K562 (cell line): ENCODE measurements at regions not wholly inside any gene's neighbourhood (a gene's known extent, or its start where the extent isn't known, plus 50 kb on each side); places are given as distances from the start of the nearest gene placed in this dataset.

Experiments
- ATAC-seq: fragments of 200-7000 bp; cut with Tn5 transposase; 3 replicates; pipeline ENCODE4 v1.9.1; 2020; ENCODE audit warnings: moderate library complexity
- BruUV-seq: library from RNA; stranded (reverse); fragments of 400-500 nt; replicated peaks from 2 replicates; lab custom pipeline; 2021; lab: Mats Ljungman, UMichigan
- CTCF ChIA-PET: fragments of 300-600 bp; formaldehyde crosslinking; extraction: SDS; loops from one replicate; lab custom pipeline; 2021; ENCODE audit warnings: low intra/inter-chr PET ratio; lab: Yijun Ruan, JAX
- POLR2A ChIA-PET: fragments of 300-600, 350-650 bp; sonication (Branson Sonifier 250); formaldehyde crosslinking; extraction: SDS; loops from one replicate; lab custom pipeline; 2021; ENCODE audit warnings: antibody characterized with exemption, inconsistent platforms; lab: Yijun Ruan, JAX
- DNase-seq, 4 experiments: peaks; one replicate each; pipeline versions ENCODE4 v3.0.0 to v3.0.0-alpha.2; 2011 to 2018; ENCODE audit warnings: low spot score in 3 of 4, mixed read lengths in 3 of 4; ENCODE audit errors: extremely low read depth in 1 of 4
- FAIRE-seq: peaks from 2 replicates; lab custom pipeline; 2011; peaks lifted over from hg19 to GRCh38; lab: Jason Lieb, UNC
- H2AFZ ChIP-seq: 2 replicates; pipeline ENCODE4 v1.6.0; 2011; ENCODE audit warnings: low read depth, low read length, control low read depth, inconsistent platforms
- H3K27ac ChIP-seq: fragments of 200-600 bp; 3 replicates; pipeline ENCODE4 v1.8.0; 2011; ENCODE audit warnings: low read depth, mild to moderate bottlenecking, control low read depth, inconsistent platforms, low read length, moderate library complexity, mixed read lengths; ENCODE audit errors: extremely low read depth
- H3K27me3 ChIP-seq, 2 experiments: fragments of 300-600 bp in 1 of 2; 2 replicates in 1 of 2; 3 replicates in 1 of 2; pipeline versions ENCODE4 v1.6.0 to v1.8.0; 2011; ENCODE audit warnings: inconsistent platforms in 2 of 2, low read length in 2 of 2, mild to moderate bottlenecking in 1 of 2, mixed read lengths in 1 of 2, moderate library complexity in 1 of 2; ENCODE audit not compliant: control insufficient read depth in 2 of 2, insufficient read depth in 2 of 2
- H3K36me3 ChIP-seq: fragments of 300-600 bp; 3 replicates; pipeline ENCODE4 v1.8.0; 2011; ENCODE audit warnings: mild to moderate bottlenecking, low read length, inconsistent platforms; ENCODE audit not compliant: control insufficient read depth, insufficient read depth
- H3K4me1 ChIP-seq, 2 experiments: fragments of 200-600 bp in 1 of 2; replicated peaks in 1 of 2; 2 replicates in 1 of 2; 3 replicates in 1 of 2; pipeline versions ENCODE4 v1.5.1 to v1.8.0; 2011; ENCODE audit warnings: inconsistent platforms in 2 of 2, low read length in 2 of 2, mild to moderate bottlenecking in 1 of 2, mixed read lengths in 1 of 2, moderate library complexity in 1 of 2; ENCODE audit not compliant: control insufficient read depth in 2 of 2, insufficient read depth in 2 of 2
- H3K4me2 ChIP-seq: 2 replicates; pipeline ENCODE4 v1.6.1; 2011; ENCODE audit warnings: low read length, control low read depth, inconsistent platforms, mixed read lengths; ENCODE audit not compliant: insufficient read depth
- H3K4me3 ChIP-seq: fragments of 200-600 bp; sonication (generic), shearing (Covaris generic); 2 replicates; pipeline ENCODE4 v1.5.1; 2016; ENCODE audit warnings: control low read depth, inconsistent platforms
- H3K79me2 ChIP-seq: fragments of 200-600 bp; 3 replicates; pipeline ENCODE4 v1.8.0; 2011; ENCODE audit warnings: low read length, inconsistent platforms; ENCODE audit not compliant: control insufficient read depth, insufficient read depth
- H3K9ac ChIP-seq, 2 experiments: 2 replicates each; pipeline versions ENCODE4 v1.6.0 to v1.6.1; 2011; ENCODE audit warnings: low read depth in 2 of 2, low read length in 2 of 2, control low read depth in 1 of 2, inconsistent platforms in 1 of 2, mild to moderate bottlenecking in 1 of 2, mixed read lengths in 1 of 2; ENCODE audit not compliant: insufficient read depth in 1 of 2
- H3K9me1 ChIP-seq: one replicate; pipeline ENCODE4 v1.6.0; 2011; ENCODE audit warnings: inconsistent platforms, mild to moderate bottlenecking, low read length, moderate library complexity; ENCODE audit not compliant: control insufficient read depth, insufficient read depth
- H3K9me3 ChIP-seq: replicated peaks from 2 replicates; pipeline ENCODE4 v1.5.1; 2011; ENCODE audit warnings: low read depth, low read length, inconsistent platforms; ENCODE audit not compliant: control insufficient read depth, insufficient read depth
- H4K20me1 ChIP-seq: replicated peaks from 2 replicates; pipeline ENCODE4 v1.6.1; 2011; ENCODE audit warnings: low read length, inconsistent platforms, mixed read lengths; ENCODE audit not compliant: control insufficient read depth, insufficient read depth
- BRCA1 ChIP-seq, 2 experiments: fragments of 450-650 bp in 1 of 2; sonication (generic) in 1 of 2; formaldehyde crosslinking in 1 of 2; IDR thresholded peaks; 2 replicates each; pipeline versions ENCODE4 v1.5.0 to v1.6.1; 2017 to 2020; ENCODE audit warnings: mild to moderate bottlenecking in 1 of 2, missing genetic modification reagents in 1 of 2
- ESRRB ChIP-seq: fragments of 250-450 bp; sonication (Bioruptor Pico); IDR thresholded peaks from 2 replicates; pipeline ENCODE4 v1.5.0; 2020; ENCODE audit warnings: mild to moderate bottlenecking, moderate library complexity, borderline replicate concordance
- HDAC1 ChIP-seq, 2 experiments: fragments of 450-650 bp; IDR thresholded peaks; 2 replicates each; pipeline ENCODE4 v1.6.1; 2016 to 2017; ENCODE audit warnings: inconsistent platforms in 1 of 2, mild to moderate bottlenecking in 1 of 2, moderate library complexity in 1 of 2
- NR2C1 ChIP-seq, 2 experiments: fragments of 450-650 bp; IDR thresholded peaks; 2 replicates each; pipeline ENCODE4 v1.6.1; 2017; ENCODE audit warnings: mild to moderate bottlenecking in 2 of 2, antibody characterized with exemption in 1 of 2, inconsistent platforms in 1 of 2, missing compliant biosample characterization in 1 of 2, missing genetic modification characterization in 1 of 2
- NUFIP1 ChIP-seq: fragments of 450-650 bp; IDR thresholded peaks from 2 replicates; pipeline ENCODE4 v1.6.1; 2018; ENCODE audit not compliant: partially characterized antibody
- OTX1 ChIP-seq: fragments of 450-650 bp; formaldehyde crosslinking; IDR thresholded peaks from 2 replicates; pipeline ENCODE4 v1.4.0; 2022; ENCODE audit warnings: mild to moderate bottlenecking
- PURB ChIP-seq: sonication (generic); formaldehyde crosslinking; IDR thresholded peaks from 2 replicates; pipeline ENCODE4 v1.9.0; 2021; ENCODE audit warnings: low read depth, mild to moderate bottlenecking, missing genetic modification reagents
- RBFOX2 ChIP-seq: fragments of 200-400 bp; formaldehyde crosslinking; IDR thresholded peaks from 2 replicates; pipeline ENCODE4 v1.6.1; 2017; ENCODE audit warnings: low read depth, mild to moderate bottlenecking, low read length, moderate library complexity
- RBM14 ChIP-seq: fragments of 200-400 bp; formaldehyde crosslinking; IDR thresholded peaks from 2 replicates; pipeline ENCODE4 v1.6.1; 2018; ENCODE audit warnings: low read depth, mild to moderate bottlenecking, low read length, moderate library complexity, borderline replicate concordance; ENCODE audit not compliant: insufficient read depth
- SRF ChIP-seq, 2 experiments: fragments of 250-450, 450-650 bp in 1 of 2; sonication (Bioruptor Pico) in 1 of 2; sonication (generic) in 1 of 2; formaldehyde crosslinking; IDR thresholded peaks; 2 replicates each; pipeline versions ENCODE4 v1.5.0 to v1.5.1; 2020 to 2022; ENCODE audit warnings: mild to moderate bottlenecking in 1 of 2, missing genetic modification reagents in 1 of 2
- TCF7 ChIP-seq: sonication (generic); IDR thresholded peaks from 2 replicates; pipeline ENCODE4 v1.6.1; 2016; ENCODE audit warnings: antibody characterized with exemption, borderline replicate concordance
- ZFP1 ChIP-seq: fragments of 450-650 bp; formaldehyde crosslinking; IDR thresholded peaks from 2 replicates; pipeline ENCODE4 v1.4.0; 2020; ENCODE audit warnings: mild to moderate bottlenecking, mixed read lengths
- ZSCAN29 ChIP-seq: fragments of 450-650 bp; IDR thresholded peaks from 2 replicates; pipeline ENCODE4 v1.6.1; 2017
- WGBS: fragments of 100-300 bp; shearing (Covaris generic); methylation state at CpG from one replicate; pipeline ENCODE4 v1.1.6; 2016; ENCODE audit warnings: low coverage, mixed read lengths; ENCODE audit not compliant: insufficient coverage; ENCODE audit errors: missing lambda C conversion rate; 5-methylcytosine and 5-hydroxymethylcytosine counted together
- in situ Hi-C: fragments of 300-500 bp; cut with MboI; formaldehyde crosslinking; loops from 4 replicates; pipeline ENCODE4 v1.15.0; 2018; ENCODE audit warnings: inconsistent platforms, mixed read lengths
- intact Hi-C: fragments of 100-400 bp; cut with micrococcal nuclease; formaldehyde crosslinking; loops from 2 replicates; pipeline ENCODE4 v1.14.2; 2022
- TF ChIP-seq, protein P1 (sequence below): fragments of 250-450 bp; sonication (Bioruptor Pico); IDR thresholded peaks from 2 replicates; pipeline ENCODE4 v1.5.0; 2020; ENCODE audit warnings: mild to moderate bottlenecking, borderline replicate concordance

GRCh38 chr10:89929282-89930026, 228.1 kb downstream of the KIF20B start:
- no peaks in the 10 kb centered on the region for H3K27me3 ChIP-seq
- H4K20me1 ChIP-seq, result no peaks in the 10 kb centered on the region
- H3K9me1 ChIP-seq, result no peaks in the 10 kb centered on the region
- in situ Hi-C loops, result no loop called here
- H3K36me3 ChIP-seq, result no peaks in the 10 kb centered on the region
- TF ChIP-seq PURB (no peak), NR2C1 (IDR thresholded peaks at IDR 0.05) (no peak), NR2C1 (tag; IDR thresholded peaks at IDR 0.05) (no peak), NUFIP1 (no peak), ZFP1 (no peak), ZSCAN29 (no peak), ESRRB (CRISPR knock-in tag) (no peak), TCF7 (no peak), SRF (CRISPR knock-in tag; IDR thresholded peaks at IDR 0.05) (no peak), OTX1 (CRISPR knock-in tag) (no peak), RBFOX2 (no peak), RBM14 (no peak), HDAC1 (IDR thresholded peaks at IDR 0.05) (no peak), BRCA1 (IDR thresholded peaks at IDR 0.05) (no peak), BRCA1 (CRISPR knock-in tag; IDR thresholded peaks at IDR 0.05) (no peak)
- TF ChIP-seq, protein P1, sequence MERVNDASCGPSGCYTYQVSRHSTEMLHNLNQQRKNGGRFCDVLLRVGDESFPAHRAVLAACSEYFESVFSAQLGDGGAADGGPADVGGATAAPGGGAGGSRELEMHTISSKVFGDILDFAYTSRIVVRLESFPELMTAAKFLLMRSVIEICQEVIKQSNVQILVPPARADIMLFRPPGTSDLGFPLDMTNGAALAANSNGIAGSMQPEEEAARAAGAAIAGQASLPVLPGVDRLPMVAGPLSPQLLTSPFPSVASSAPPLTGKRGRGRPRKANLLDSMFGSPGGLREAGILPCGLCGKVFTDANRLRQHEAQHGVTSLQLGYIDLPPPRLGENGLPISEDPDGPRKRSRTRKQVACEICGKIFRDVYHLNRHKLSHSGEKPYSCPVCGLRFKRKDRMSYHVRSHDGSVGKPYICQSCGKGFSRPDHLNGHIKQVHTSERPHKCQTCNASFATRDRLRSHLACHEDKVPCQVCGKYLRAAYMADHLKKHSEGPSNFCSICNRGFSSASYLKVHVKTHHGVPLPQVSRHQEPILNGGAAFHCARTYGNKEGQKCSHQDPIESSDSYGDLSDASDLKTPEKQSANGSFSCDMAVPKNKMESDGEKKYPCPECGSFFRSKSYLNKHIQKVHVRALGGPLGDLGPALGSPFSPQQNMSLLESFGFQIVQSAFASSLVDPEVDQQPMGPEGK (CRISPR knock-in tag), result no peak
- H3K4me1 ChIP-seq, result no peaks in the 10 kb centered on the region
- H3K9ac ChIP-seq, result no peak overlapping the region
- ChIA-PET CTCF (no interaction called here), POLR2A (no interaction called here)
- intact Hi-C loops, result no loop called here
- no peaks in the 10 kb centered on the region for H3K79me2 ChIP-seq
- no peaks in the 10 kb centered on the region for H3K9me3 ChIP-seq
- FAIRE-seq (no peak), DNase-seq (no peak), ATAC-seq (no peak)
- no TSS peak for BruUV-seq
- H3K27ac ChIP-seq, result no peak overlapping the region
- H3K4me3 ChIP-seq, result no peak overlapping the region
- H2AFZ ChIP-seq, result no peak overlapping the region
- no peak overlapping the region for H3K4me2 ChIP-seq
- WGBS, result 1% methylated on average over 8 of the region's 8 CpGs
